IPS-18a (cell line): ENCODE measurements at regions not wholly inside any gene's neighbourhood (a gene's known extent, or its start where the extent isn't known, plus 50 kb on each side); places are given as distances from the start of the nearest gene placed in this dataset.

Experiments
- H3K27ac ChIP-seq: one replicate; pipeline ENCODE4 v1.5.1; 2013; ENCODE audit warnings: low read length
- H3K27me3 ChIP-seq: one replicate; pipeline ENCODE4 v1.6.1; 2013; ENCODE audit warnings: mild to moderate bottlenecking, low read length; ENCODE audit not compliant: control insufficient read depth, insufficient read depth
- H3K36me3 ChIP-seq: one replicate; pipeline ENCODE4 v1.6.1; 2013; ENCODE audit warnings: low read depth, low read length; ENCODE audit not compliant: control insufficient read depth
- H3K4me1 ChIP-seq: one replicate; pipeline ENCODE4 v1.6.1; 2013; ENCODE audit warnings: low read depth, low read length; ENCODE audit not compliant: control insufficient read depth
- H3K4me3 ChIP-seq: one replicate; pipeline ENCODE4 v1.5.1; 2013; ENCODE audit warnings: low read length
- H3K9ac ChIP-seq: one replicate; pipeline ENCODE4 v1.6.1; 2013; ENCODE audit warnings: mild to moderate bottlenecking, low read length, moderate library complexity
- H3K9me3 ChIP-seq: one replicate; pipeline ENCODE4 v1.6.1; 2013; ENCODE audit warnings: low read depth, low read length; ENCODE audit not compliant: control insufficient read depth

DNA sequence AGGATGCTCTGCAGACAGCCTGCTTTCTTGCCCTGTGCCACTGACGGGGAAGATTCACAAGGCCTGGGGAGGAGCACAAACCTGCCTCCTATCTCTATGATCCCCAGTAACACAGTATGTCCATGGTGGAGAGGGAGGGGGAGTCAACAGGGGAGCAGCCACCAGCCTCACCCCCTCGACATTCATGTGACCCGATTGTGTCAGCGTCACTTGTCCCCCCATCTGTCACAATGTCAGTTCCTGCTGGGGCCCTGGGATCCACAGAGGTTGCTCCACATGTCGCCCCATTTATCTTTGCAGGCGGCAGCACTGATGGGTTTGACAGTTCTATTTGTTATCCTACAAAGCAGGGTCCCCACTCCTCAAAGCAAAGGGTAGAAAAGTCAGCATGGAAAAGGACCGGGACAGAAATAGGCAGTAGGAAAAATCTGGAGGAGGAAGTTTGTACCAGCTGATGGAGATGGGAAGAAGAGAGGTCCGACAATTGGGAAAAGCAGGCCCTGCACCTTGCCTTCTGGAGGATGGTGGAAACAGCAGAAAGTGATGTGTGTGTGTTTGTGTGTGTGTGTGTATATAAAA lies 130.9 kb downstream of the SEC16B start:
- H3K36me3 ChIP-seq: no peaks in the 10 kb centered on the region
- no peaks in the 10 kb centered on the region for H3K9me3 ChIP-seq

DNA sequence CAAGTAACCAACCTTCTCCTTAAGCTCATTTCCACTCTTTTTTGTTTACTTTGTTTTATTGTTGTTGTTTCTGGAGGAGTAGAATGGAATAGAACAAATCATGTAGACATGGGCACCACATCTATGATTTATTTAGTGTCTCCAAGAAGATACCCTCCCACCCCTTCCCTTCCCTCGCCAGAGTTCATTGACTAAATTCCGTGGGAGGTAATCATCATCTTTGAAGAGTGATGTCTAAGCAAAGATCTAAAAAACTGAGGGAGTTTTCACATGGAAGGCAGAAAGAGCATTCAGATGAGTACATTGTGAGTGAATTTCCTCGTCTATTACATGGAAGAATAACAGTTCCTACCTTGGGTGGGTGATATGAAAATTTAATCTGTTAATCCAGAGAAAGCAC lies 136.2 kb downstream of the SEC16B start:
- no peak overlapping the region for H3K27ac ChIP-seq

More for the DNA sequence above, 130.9 kb downstream of the SEC16B start:
- no peak overlapping the region for H3K27ac ChIP-seq
- H3K9ac ChIP-seq: no peak overlapping the region
- H3K4me1 ChIP-seq: no peaks in the 10 kb centered on the region
- no peaks in the 10 kb centered on the region for H3K27me3 ChIP-seq
- H3K4me3 ChIP-seq: no peak overlapping the region

DNA sequence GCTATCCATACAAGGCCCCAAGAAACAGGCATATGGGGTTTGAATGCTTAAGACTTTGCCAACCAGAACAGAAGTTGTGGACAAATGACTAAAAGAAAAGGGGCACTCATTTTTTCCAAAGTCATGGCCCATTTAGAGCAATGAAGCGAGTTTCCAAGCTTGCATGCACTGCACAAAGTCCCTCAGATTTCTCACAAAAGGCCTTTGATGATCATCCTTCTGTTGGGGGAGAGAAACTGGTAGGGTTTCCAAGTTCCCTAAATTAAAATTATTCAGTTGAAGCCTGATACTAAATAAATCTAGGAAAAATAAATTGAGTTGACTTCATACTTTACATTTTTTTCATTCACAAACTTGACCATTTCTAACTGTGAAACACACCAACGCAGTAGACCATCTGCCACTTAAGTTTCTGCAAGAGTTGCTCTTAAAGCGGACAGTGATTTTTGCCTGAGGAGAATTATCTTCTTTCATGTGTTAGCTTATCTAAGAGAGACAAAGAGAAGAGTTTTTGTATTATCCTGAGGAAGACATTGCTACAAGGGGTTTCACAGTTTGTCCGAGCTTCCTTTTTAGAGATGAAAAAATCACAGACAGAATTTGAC lies 139.2 kb downstream of the SEC16B start:
- H3K27me3 ChIP-seq: no peaks in the 10 kb centered on the region
- no peaks in the 10 kb centered on the region for H3K4me1 ChIP-seq
- H3K9ac ChIP-seq: no peak overlapping the region
- H3K9me3 ChIP-seq: no peaks in the 10 kb centered on the region
- H3K36me3 ChIP-seq: no peaks in the 10 kb centered on the region
- no peak overlapping the region for H3K27ac ChIP-seq
- H3K4me3 ChIP-seq: no peak overlapping the region

More for the DNA sequence above, 136.2 kb downstream of the SEC16B start:
- Histone ChIP-seq H3K4me1 (no peaks in the 10 kb centered on the region), H3K36me3 (no peaks in the 10 kb centered on the region), H3K9me3 (no peaks in the 10 kb centered on the region), H3K9ac (no peak overlapping the region), H3K4me3 (no peak overlapping the region), H3K27me3 (no peaks in the 10 kb centered on the region)

DNA sequence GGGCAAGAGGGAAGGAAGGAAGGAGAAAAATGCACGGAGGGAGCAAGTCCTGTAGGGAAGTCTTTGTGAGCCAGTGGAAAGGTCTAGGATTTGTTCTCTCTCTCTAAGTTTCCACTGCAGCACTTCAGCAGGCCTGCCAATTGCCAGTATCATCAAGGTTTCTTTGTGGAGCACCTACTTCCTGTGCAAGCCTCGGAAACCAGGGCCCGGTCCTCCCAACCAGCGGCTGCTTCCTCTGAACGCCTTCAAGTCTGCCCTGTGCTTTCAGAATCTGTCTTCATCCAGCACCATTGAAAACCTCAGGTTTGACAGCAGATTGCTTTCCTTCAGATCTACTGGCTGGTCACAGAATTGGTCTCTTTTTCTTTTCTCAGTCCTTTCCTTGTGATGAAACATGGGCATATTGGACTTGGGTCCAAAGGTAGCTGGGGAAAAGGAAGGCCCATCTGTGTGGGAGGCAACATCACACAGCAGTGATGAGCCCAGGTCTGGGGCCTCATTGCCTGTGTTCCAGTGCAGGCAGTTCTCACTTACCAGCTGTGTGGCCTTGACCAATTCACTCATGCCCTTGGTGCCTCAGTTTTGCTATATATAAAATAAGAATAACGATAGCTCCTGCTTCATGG lies 144.5 kb downstream of the SEC16B start:
- no peak overlapping the region for H3K9ac ChIP-seq
- H3K27me3 ChIP-seq: no peaks in the 10 kb centered on the region
- H3K9me3 ChIP-seq: no peaks in the 10 kb centered on the region
- H3K4me1 ChIP-seq: no peaks in the 10 kb centered on the region
- H3K4me3 ChIP-seq: no peak overlapping the region
- no peak overlapping the region for H3K27ac ChIP-seq
- H3K36me3 ChIP-seq: no peaks in the 10 kb centered on the region

DNA sequence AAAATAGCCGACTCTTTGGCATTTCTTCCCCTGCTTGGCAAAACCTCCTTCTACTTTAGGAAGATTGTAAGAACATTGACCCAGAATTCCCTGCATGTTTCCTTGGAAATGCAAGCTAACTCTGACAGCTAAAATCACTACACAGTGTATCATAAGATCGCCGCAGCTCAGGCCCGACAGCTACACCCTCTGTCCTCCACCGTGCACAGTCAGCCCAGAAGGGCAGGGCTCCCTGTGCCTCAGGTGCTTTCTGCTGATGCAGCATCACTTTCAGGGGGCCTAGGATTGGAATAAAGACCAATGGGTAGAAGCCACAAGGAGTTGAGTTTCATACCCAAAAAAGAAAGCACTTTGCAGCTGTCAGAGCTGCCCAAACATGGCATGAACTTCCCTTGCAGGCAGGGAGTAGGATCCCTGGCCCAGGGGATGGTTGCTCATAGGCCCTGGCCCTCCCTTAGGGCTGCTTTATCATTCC lies 145.3 kb downstream of the SEC16B start:
- no peak overlapping the region for H3K9ac ChIP-seq
- no peaks in the 10 kb centered on the region for H3K36me3 ChIP-seq
- H3K9me3 ChIP-seq: no peaks in the 10 kb centered on the region
- H3K27me3 ChIP-seq: no peaks in the 10 kb centered on the region
- H3K4me1 ChIP-seq: no peaks in the 10 kb centered on the region
- H3K4me3 ChIP-seq: no peak overlapping the region
- no peak overlapping the region for H3K27ac ChIP-seq

DNA sequence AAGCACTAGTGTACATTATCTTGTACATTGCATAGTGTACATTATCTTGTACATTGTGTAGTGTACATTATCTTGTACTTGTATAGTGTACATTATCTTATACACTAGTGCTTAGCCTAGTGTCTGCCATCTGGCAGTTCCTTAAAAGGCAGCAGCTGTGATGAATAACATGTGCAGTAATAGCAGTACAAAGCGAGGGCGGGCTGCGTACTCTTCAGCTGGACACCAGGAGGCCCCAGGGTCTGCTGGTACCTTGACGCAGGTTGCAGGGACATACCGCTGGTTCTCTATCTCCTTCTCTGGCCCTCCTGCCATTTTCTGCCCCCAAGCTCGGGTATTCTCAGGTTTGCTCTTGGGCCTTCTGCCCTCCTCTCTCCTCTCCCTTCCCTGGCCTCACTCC lies 149.6 kb downstream of the SEC16B start:
- no peak overlapping the region for H3K4me3 ChIP-seq
- peaks cover 7% of the 10 kb centered on the region for H3K4me1 ChIP-seq
- no peaks in the 10 kb centered on the region for H3K9me3 ChIP-seq
- H3K27ac ChIP-seq: no peak overlapping the region
- no peaks in the 10 kb centered on the region for H3K36me3 ChIP-seq
- H3K9ac ChIP-seq: no peak overlapping the region
- no peaks in the 10 kb centered on the region for H3K27me3 ChIP-seq

DNA sequence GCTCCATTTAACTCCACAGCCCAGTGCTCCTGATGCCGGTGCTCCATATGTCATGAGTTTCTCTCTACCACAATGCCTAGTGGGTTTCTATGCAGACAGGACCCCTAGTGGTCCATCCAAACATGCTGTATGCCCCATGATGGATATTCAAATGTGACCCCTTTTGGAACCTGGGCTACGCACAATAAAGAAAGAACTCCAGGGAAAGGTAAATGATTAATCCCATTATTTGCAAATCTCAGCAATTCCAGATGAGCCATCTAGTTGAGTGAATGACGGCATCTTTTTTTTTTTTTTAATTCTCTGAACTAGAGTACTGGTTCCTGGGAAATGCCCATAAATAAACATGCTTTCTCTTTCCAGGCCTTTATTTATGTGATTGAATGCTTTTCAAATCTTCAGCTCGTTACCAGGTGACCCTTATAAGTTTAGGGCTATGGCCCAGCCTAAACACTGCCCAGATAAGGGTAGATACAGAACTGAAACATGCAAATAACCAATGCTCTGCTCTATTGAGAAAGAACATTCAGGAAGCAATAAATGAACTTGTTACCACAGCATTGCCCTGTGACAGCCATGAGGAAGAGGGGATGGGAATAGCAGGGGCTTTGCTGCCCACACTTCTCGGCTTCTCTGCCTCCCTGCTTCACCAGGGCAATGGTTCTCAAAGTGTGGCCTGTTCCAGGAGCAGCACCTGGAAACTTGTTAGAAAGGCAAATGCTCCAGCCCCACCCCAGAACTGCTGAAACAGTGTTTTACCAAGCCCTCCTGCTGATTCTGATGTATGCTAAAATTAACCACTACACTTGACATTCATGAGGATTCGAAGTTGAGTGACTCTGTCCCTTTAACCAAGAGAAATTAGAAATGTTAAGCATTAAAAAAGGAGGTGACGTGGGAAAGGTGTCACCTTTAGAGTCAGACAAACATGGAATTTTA lies 151.7 kb downstream of the SEC16B start:
- Histone ChIP-seq H3K9me3 (no peaks in the 10 kb centered on the region), H3K9ac (no peak overlapping the region), H3K27ac (no peak overlapping the region)

DNA sequence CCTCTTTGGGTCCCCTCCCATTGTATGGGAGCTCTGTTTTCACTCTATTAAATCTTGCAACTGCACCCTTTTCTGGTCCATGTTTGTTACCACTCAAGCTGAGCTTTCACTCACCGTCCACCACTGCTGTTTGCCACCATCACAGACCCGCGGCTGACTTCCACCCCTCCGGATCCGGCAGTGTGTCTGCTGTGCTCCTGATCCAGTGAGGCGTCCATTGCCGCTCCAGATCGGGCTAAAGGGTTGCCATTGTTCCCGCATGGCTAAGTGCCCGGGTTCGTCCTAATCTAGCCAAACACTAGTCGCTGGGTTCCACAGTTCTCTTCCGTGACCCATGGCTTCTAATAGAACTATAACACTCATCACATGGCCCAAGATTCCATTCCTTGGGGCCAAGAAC lies 157.2 kb downstream of the SEC16B start:
- Histone ChIP-seq H3K9me3 (no peaks in the 10 kb centered on the region), H3K27ac (no peak overlapping the region), H3K9ac (no peak overlapping the region), H3K27me3 (no peaks in the 10 kb centered on the region), H3K36me3 (no peaks in the 10 kb centered on the region), H3K4me1 (no peaks in the 10 kb centered on the region), H3K4me3 (no peak overlapping the region)

More for the DNA sequence above, 151.7 kb downstream of the SEC16B start:
- H3K4me1 ChIP-seq: peaks cover 7% of the 10 kb centered on the region
- no peaks in the 10 kb centered on the region for H3K36me3 ChIP-seq
- no peaks in the 10 kb centered on the region for H3K27me3 ChIP-seq
- no peak overlapping the region for H3K4me3 ChIP-seq

DNA sequence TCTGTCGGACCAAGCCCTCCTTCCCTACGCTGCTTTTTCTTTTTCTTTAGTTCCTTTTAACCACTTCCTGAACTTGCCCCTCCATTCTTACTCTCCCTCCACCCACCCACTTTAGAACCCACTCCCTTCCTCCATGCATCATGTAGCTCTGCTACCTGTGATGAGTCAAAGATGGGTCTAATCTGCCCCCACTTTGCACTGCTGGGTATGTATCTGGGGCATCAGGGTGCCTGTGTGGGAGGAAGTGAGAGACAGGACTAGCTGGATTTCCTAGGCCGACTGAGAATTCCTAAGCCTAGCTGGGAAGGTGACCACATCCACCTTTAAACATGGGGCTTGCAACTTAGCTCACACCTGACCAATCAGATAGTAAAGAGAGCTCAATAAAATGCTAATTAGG lies 157.7 kb downstream of the SEC16B start:
- H3K27ac ChIP-seq: no peak overlapping the region
- H3K27me3 ChIP-seq: no peaks in the 10 kb centered on the region
- no peak overlapping the region for H3K4me3 ChIP-seq
- no peak overlapping the region for H3K9ac ChIP-seq
- H3K4me1 ChIP-seq: no peaks in the 10 kb centered on the region
- H3K36me3 ChIP-seq: no peaks in the 10 kb centered on the region
- no peaks in the 10 kb centered on the region for H3K9me3 ChIP-seq

DNA sequence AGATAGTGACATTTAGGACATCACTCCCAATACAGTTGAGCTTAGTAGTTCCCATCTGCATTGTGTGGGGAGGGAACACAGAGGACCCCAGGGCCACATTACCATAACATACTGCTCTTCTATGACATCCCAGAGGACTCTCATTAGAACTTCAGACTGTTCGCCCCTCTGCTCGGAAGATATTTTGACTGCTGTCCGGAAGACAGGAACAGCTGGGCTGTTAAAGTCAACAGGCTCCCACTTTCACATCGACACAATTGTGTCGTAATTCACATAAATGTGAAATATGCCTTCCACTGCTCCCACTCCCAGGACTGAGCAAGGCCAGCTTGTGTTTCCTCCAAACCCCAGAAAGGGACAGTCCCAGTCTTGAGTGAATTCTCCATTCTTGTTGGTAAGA lies 158.4 kb downstream of the SEC16B start:
- Histone ChIP-seq H3K4me1 (no peaks in the 10 kb centered on the region), H3K27ac (no peak overlapping the region), H3K27me3 (no peaks in the 10 kb centered on the region), H3K9ac (no peak overlapping the region), H3K9me3 (no peaks in the 10 kb centered on the region), H3K36me3 (no peaks in the 10 kb centered on the region), H3K4me3 (no peak overlapping the region)

DNA sequence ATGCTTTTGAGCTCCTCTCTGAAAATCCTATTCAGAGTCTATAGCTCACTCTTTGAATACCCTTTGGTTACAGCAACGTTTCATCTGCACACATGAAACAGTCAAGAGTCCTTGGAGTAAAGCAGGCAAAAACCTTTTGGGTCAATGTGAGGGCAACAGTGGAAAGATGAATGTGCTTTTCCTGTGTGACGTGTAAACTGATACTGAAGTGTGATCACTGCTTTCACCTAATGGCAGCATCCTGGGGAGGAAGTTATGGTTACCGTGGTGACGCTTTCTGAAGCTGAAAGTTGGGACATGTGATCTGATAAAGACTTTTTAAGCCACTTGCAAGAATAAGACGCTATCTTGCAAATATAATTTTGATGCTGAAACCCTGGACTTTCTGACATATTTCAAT lies 160.0 kb downstream of the SEC16B start:
- H3K9ac ChIP-seq: no peak overlapping the region
- H3K27ac ChIP-seq: no peak overlapping the region
- H3K4me1 ChIP-seq: no peaks in the 10 kb centered on the region
- no peaks in the 10 kb centered on the region for H3K27me3 ChIP-seq
- H3K9me3 ChIP-seq: no peaks in the 10 kb centered on the region
- H3K4me3 ChIP-seq: no peak overlapping the region
- no peaks in the 10 kb centered on the region for H3K36me3 ChIP-seq
